HCT116 (cell line): ENCODE measurements at regions not wholly inside any gene's neighbourhood (a gene's known extent, or its start where the extent isn't known, plus 50 kb on each side); places are given as distances from the start of the nearest gene placed in this dataset.

Source experiments
- ATAC-seq: fragments of 200-7000 bp; cut with Tn5 transposase; 2 replicates; pipeline ENCODE4 v1.9.1; 2020; ENCODE audit warnings: mild to moderate bottlenecking, moderate library complexity
- BruUV-seq: library from RNA; stranded (reverse); fragments of 400-500 nt; replicated peaks from 2 replicates; lab custom pipeline; 2021; lab: Mats Ljungman, UMichigan
- CTCF ChIA-PET: fragments of 300-600 bp; sonication (Branson Sonifier 250); formaldehyde crosslinking; loops from one replicate; lab custom pipeline; 2021; ENCODE audit warnings: antibody characterized with exemption; lab: Charles Lee
- POLR2A ChIA-PET: fragments of 300-600, 350-600 bp; sonication (Branson Sonifier 250); formaldehyde crosslinking; loops from one replicate; lab custom pipeline; 2021; ENCODE audit warnings: antibody characterized with exemption; lab: Charles Lee
- RAD21 ChIA-PET, 2 experiments: fragments of 300-600 bp; sonication (Branson Sonifier 250); formaldehyde crosslinking; loops; one replicate each; lab custom pipeline; 2023; ENCODE audit warnings: low total read pairs in 2 of 2; ENCODE audit not compliant: uncharacterized antibody in 2 of 2, unreplicated experiment in 2 of 2, low non-redundant PET in 1 of 2; lab: Charles Lee
- DNase-seq: peaks from one replicate; pipeline ENCODE4 v3.0.0-alpha.2; 2010; ENCODE audit warnings: low read depth, low spot score
- H2AFZ ChIP-seq: fragments of 200-600 bp; shearing (Covaris generic), sonication (generic); 2 replicates; pipeline ENCODE4 v1.6.1; 2017; ENCODE audit warnings: low read depth, mixed run types, mixed read lengths, antibody characterized with exemption, low read length; ENCODE audit not compliant: poor library complexity, severe bottlenecking
- H3K27ac ChIP-seq: 2 replicates; pipeline ENCODE4 v1.5.1; 2012; ENCODE audit warnings: low read depth, low read length
- H3K27me3 ChIP-seq: fragments of 200-600 bp; sonication (generic); 2 replicates; pipeline ENCODE4 v1.6.1; 2016; ENCODE audit warnings: mixed run types, low read length, mixed read lengths; ENCODE audit not compliant: insufficient read depth
- H3K36me3 ChIP-seq, 2 experiments: fragments of 200-500 bp in 1 of 2; fragments of 200-600 bp in 1 of 2; sonication (Bioruptor generic) in 1 of 2; sonication (generic) in 1 of 2; 2 replicates each; pipeline versions ENCODE4 v1.5.1 to v1.6.1; 2014 to 2016; ENCODE audit warnings: low read length in 2 of 2, inconsistent platforms in 1 of 2, mixed read lengths in 1 of 2, mixed run types in 1 of 2; ENCODE audit not compliant: insufficient read depth in 2 of 2, control insufficient read depth in 1 of 2
- H3K4me1 ChIP-seq, 2 experiments: fragments of 200-600 bp in 1 of 2; sonication (generic) in 1 of 2; 2 replicates each; pipeline versions ENCODE4 v1.5.1 to v1.6.1; 2012 to 2017; ENCODE audit warnings: low read length in 2 of 2, inconsistent platforms in 1 of 2, mild to moderate bottlenecking in 1 of 2, mixed read lengths in 1 of 2, mixed run types in 1 of 2, moderate library complexity in 1 of 2; ENCODE audit not compliant: insufficient read depth in 2 of 2, control insufficient read depth in 1 of 2
- H3K4me2 ChIP-seq: fragments of 200-600 bp; sonication (generic); 2 replicates; pipeline ENCODE4 v1.6.1; 2017; ENCODE audit warnings: mixed run types, low read length, mixed read lengths
- H3K4me3 ChIP-seq, 2 experiments: fragments of 200-600 bp in 1 of 2; sonication (generic) in 1 of 2; replicated peaks in 1 of 2; 2 replicates each; pipeline ENCODE4 v1.5.1; 2011 to 2016; ENCODE audit warnings: low read length in 2 of 2, control low read depth in 1 of 2, low read depth in 1 of 2, mild to moderate bottlenecking in 1 of 2, mixed read lengths in 1 of 2, mixed run types in 1 of 2
- H3K79me2 ChIP-seq: fragments of 200-600 bp; sonication (generic); 2 replicates; pipeline ENCODE4 v1.6.1; 2017; ENCODE audit warnings: mild to moderate bottlenecking, mixed run types, low read length, moderate library complexity, mixed read lengths; ENCODE audit not compliant: insufficient read depth
- H3K9ac ChIP-seq: fragments of 200-600 bp; sonication (generic); 2 replicates; pipeline ENCODE4 v1.6.1; 2016; ENCODE audit warnings: low read length, mixed read lengths
- H3K9me2 ChIP-seq: fragments of 200-600 bp; sonication (generic), shearing (Covaris generic); 2 replicates; pipeline ENCODE4 v1.6.1; 2017; ENCODE audit warnings: mixed run types, mild to moderate bottlenecking, moderate library complexity; ENCODE audit not compliant: insufficient read depth
- H3K9me3 ChIP-seq, 2 experiments: fragments of 200-500 bp in 1 of 2; fragments of 200-600 bp in 1 of 2; sonication (Bioruptor generic) in 1 of 2; sonication (generic) in 1 of 2; 2 replicates each; pipeline ENCODE4 v1.6.1; 2014 to 2017; ENCODE audit warnings: low read length in 2 of 2, mixed read lengths in 2 of 2, inconsistent platforms in 1 of 2, low read depth in 1 of 2, mild to moderate bottlenecking in 1 of 2, mixed run types in 1 of 2, moderate library complexity in 1 of 2; ENCODE audit not compliant: control insufficient read depth in 1 of 2, insufficient read depth in 1 of 2
- H4K20me1 ChIP-seq: fragments of 200-600 bp; sonication (generic), shearing (Covaris generic); 2 replicates; pipeline ENCODE4 v1.6.1; 2017; ENCODE audit warnings: mixed run types, mild to moderate bottlenecking, moderate library complexity; ENCODE audit not compliant: insufficient read depth
- CBX3 ChIP-seq: IDR thresholded peaks from 2 replicates; pipeline ENCODE4 v1.6.1; 2012; ENCODE audit warnings: low read depth
- CEBPB ChIP-seq: IDR thresholded peaks from 2 replicates; pipeline ENCODE4 v1.6.1; 2012; ENCODE audit warnings: low read depth
- EGR1 ChIP-seq: IDR thresholded peaks from 2 replicates; pipeline ENCODE4 v1.6.1; 2012; ENCODE audit warnings: low read depth
- ELF1 ChIP-seq: IDR thresholded peaks from 2 replicates; pipeline ENCODE4 v1.6.1; 2012; ENCODE audit warnings: low read depth, borderline replicate concordance
- EZH2phosphoT487 ChIP-seq: fragments of 200-600 bp; IDR thresholded peaks from 2 replicates; pipeline ENCODE4 v1.6.1; 2018; ENCODE audit warnings: antibody characterized with exemption, borderline replicate concordance
- FOSL1 ChIP-seq: IDR thresholded peaks from 2 replicates; pipeline ENCODE4 v1.6.1; 2012; ENCODE audit warnings: low read depth
- JUND ChIP-seq: IDR thresholded peaks from 2 replicates; pipeline ENCODE4 v1.6.1; 2012
- RAD21 ChIP-seq: IDR thresholded peaks from 2 replicates; pipeline ENCODE4 v1.6.1; 2012; ENCODE audit warnings: low read depth, mild to moderate bottlenecking
- SIN3A ChIP-seq: IDR thresholded peaks from 2 replicates; pipeline ENCODE4 v1.6.1; 2012; ENCODE audit warnings: low read depth
- SP1 ChIP-seq: IDR thresholded peaks from 2 replicates; pipeline ENCODE4 v1.6.1; 2012; ENCODE audit warnings: low read depth
- SRF ChIP-seq: IDR thresholded peaks from 2 replicates; pipeline ENCODE4 v1.6.1; 2012; ENCODE audit warnings: low read depth
- TCF7L2 ChIP-seq: IDR thresholded peaks from 2 replicates; pipeline ENCODE4 v1.7.0; 2011; ENCODE audit warnings: borderline replicate concordance, inconsistent platforms; ENCODE audit not compliant: insufficient read depth, insufficient read length; ENCODE audit errors: extremely low read depth
- YY1 ChIP-seq: IDR thresholded peaks from 2 replicates; pipeline ENCODE4 v1.6.1; 2011; ENCODE audit warnings: low read length, low read depth, moderate library complexity, mild to moderate bottlenecking; ENCODE audit not compliant: insufficient replicate concordance; ENCODE audit errors: extremely low read depth
- ZFX ChIP-seq: fragments of 450-650 bp; IDR thresholded peaks from 2 replicates; pipeline ENCODE4 v1.6.1; 2017
- ZNF274 ChIP-seq: fragments of 200-500 bp; sonication (Bioruptor generic); IDR thresholded peaks from 2 replicates; pipeline ENCODE4 v1.6.1; 2014; ENCODE audit warnings: mild to moderate bottlenecking, low read depth, low read length, inconsistent platforms
- intact Hi-C: fragments of 100-400 bp; cut with micrococcal nuclease; formaldehyde crosslinking; loops from 2 replicates; pipeline ENCODE4 v1.10.0; 2022
- TF ChIP-seq, protein P1 (sequence below): IDR thresholded peaks from 2 replicates; pipeline ENCODE4 v1.6.1; 2011; ENCODE audit warnings: mild to moderate bottlenecking, low read length, moderate library complexity; ENCODE audit not compliant: insufficient replicate concordance; ENCODE audit errors: extremely low read depth
- TF ChIP-seq, protein P2 (sequence below): IDR thresholded peaks from 2 replicates; pipeline ENCODE4 v1.6.1; 2012; ENCODE audit warnings: low read depth
- TF ChIP-seq, protein P3 (sequence below): IDR thresholded peaks from 2 replicates; pipeline ENCODE4 v1.6.1; 2012
- TF ChIP-seq, protein P4 (sequence below): IDR thresholded peaks from 2 replicates; pipeline ENCODE4 v1.6.1; 2012

DNA sequence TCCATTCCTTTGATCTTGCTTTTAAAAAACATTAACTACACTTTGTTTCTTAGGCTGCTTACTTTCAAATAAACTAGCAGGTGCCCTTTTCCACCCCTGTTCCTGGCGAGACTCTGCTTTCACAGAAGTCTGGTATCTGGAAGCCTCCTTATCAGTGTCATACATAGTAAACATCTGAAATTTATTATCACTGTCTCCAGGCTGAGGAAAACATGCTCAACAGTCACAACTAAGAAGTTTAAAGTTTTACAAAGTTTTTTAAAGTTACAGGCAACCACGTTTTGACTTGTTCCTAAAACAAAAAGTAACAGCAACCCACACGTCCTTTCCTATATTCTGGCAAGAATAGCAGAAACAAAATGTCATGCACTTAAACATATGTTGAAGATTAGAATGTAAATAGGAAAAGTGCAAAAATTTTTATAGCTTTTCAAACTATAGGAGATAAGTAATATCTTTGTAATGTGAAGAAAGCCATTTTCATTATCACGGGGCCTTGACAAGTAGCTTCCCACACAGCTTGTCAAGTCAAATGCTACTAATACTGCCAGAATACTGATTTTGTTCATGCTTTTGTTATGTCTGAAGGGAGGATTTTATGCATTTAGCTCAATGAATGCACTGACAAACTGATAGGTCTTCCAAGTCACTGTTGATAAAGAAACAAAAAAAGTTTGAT, 275.2 kb upstream of the KCNMB2 start:
- ChIA-PET POLR2A (no interaction called here), CTCF (no interaction called here), RAD21 (no interaction called here)
- Histone ChIP-seq H3K27me3 (no peaks in the 10 kb centered on the region), H3K4me1 (no peaks in the 10 kb centered on the region), H4K20me1 (no peaks in the 10 kb centered on the region), H3K4me2 (no peak overlapping the region), H3K79me2 (no peaks in the 10 kb centered on the region), H3K9me2 (no peaks in the 10 kb centered on the region), H3K9me3 (no peaks in the 10 kb centered on the region), H3K4me3 (no peak overlapping the region), H3K9ac (no peak overlapping the region), H2AFZ (no peak overlapping the region), H3K36me3 (no peaks in the 10 kb centered on the region), H3K27ac (no peak overlapping the region)
- DNase-seq (no peak), ATAC-seq (no peak)
- TF ChIP-seq, protein P1, sequence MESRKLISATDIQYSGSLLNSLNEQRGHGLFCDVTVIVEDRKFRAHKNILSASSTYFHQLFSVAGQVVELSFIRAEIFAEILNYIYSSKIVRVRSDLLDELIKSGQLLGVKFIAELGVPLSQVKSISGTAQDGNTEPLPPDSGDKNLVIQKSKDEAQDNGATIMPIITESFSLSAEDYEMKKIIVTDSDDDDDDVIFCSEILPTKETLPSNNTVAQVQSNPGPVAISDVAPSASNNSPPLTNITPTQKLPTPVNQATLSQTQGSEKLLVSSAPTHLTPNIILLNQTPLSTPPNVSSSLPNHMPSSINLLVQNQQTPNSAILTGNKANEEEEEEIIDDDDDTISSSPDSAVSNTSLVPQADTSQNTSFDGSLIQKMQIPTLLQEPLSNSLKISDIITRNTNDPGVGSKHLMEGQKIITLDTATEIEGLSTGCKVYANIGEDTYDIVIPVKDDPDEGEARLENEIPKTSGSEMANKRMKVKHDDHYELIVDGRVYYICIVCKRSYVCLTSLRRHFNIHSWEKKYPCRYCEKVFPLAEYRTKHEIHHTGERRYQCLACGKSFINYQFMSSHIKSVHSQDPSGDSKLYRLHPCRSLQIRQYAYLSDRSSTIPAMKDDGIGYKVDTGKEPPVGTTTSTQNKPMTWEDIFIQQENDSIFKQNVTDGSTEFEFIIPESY, result no peak
- TF ChIP-seq JUND (no peak), TCF7L2 (no peak), SP1 (no peak), CEBPB (no peak), ZNF274 (no peak), SRF (no peak), CBX3 (no peak), YY1 (no peak), EZH2phosphoT487 (no peak), RAD21 (no peak), SIN3A (no peak), ELF1 (no peak), ZFX (no peak), EGR1 (no peak), FOSL1 (no peak)
- TF ChIP-seq, protein P2, sequence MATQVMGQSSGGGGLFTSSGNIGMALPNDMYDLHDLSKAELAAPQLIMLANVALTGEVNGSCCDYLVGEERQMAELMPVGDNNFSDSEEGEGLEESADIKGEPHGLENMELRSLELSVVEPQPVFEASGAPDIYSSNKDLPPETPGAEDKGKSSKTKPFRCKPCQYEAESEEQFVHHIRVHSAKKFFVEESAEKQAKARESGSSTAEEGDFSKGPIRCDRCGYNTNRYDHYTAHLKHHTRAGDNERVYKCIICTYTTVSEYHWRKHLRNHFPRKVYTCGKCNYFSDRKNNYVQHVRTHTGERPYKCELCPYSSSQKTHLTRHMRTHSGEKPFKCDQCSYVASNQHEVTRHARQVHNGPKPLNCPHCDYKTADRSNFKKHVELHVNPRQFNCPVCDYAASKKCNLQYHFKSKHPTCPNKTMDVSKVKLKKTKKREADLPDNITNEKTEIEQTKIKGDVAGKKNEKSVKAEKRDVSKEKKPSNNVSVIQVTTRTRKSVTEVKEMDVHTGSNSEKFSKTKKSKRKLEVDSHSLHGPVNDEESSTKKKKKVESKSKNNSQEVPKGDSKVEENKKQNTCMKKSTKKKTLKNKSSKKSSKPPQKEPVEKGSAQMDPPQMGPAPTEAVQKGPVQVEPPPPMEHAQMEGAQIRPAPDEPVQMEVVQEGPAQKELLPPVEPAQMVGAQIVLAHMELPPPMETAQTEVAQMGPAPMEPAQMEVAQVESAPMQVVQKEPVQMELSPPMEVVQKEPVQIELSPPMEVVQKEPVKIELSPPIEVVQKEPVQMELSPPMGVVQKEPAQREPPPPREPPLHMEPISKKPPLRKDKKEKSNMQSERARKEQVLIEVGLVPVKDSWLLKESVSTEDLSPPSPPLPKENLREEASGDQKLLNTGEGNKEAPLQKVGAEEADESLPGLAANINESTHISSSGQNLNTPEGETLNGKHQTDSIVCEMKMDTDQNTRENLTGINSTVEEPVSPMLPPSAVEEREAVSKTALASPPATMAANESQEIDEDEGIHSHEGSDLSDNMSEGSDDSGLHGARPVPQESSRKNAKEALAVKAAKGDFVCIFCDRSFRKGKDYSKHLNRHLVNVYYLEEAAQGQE, result no peak
- TF ChIP-seq, protein P3, sequence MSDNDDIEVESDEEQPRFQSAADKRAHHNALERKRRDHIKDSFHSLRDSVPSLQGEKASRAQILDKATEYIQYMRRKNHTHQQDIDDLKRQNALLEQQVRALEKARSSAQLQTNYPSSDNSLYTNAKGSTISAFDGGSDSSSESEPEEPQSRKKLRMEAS, result no peak
- TF ChIP-seq, protein P4, sequence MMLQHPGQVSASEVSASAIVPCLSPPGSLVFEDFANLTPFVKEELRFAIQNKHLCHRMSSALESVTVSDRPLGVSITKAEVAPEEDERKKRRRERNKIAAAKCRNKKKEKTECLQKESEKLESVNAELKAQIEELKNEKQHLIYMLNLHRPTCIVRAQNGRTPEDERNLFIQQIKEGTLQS, result no peak
- BruUV-seq, result no TSS peak
- intact Hi-C loops, result no loop called here
